IPS DF 19.7 (cell line): ENCODE measurements at regions not wholly inside any gene's neighbourhood (a gene's known extent, or its start where the extent isn't known, plus 50 kb on each side); places are given as distances from the start of the nearest gene placed in this dataset.
"Not testable (repeated sequence)": the region's sequence is repeated elsewhere in the genome, so short reads cannot be mapped to it uniquely, and the experiment has no call there.

Experiments
- DNase-seq: peaks from one replicate; pipeline ENCODE4 v3.0.0-alpha.2; 2013; ENCODE audit warnings: low read depth, low spot score

DNA sequence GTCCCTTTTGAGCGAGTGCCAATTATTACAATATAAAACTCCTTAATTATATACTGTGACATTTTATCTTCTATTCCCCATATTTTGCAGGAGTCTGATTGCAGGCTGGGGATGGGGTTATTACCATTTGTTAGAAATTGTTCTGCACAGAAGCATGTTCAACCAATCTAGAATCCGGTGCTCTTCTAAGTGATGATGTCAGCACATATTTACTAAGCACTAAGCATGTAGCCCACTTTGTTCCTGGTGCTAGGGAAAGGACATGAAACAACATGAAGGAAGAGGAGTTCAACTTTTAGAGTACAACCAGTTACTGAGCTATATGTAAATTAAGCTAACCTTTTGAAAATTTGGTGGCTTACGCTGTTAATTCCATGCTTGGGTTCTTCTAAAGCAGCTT is 52.8 kb upstream of the IL1RAPL2 start:
- no peak for DNase-seq

- no peak for DNase-seq
Observed at GRCh38 chrX:104510801-104511200, 55.2 kb upstream of the IL1RAPL2 start.

GRCh38 chrX:104502460-104502859 is 63.5 kb upstream of the IL1RAPL2 start:
- DNase-seq = no peak

GRCh38 chrX:104488811-104489210 is 77.2 kb upstream of the IL1RAPL2 start:
- no peak for DNase-seq

GRCh38 chrX:104486691-104487090 is 79.3 kb upstream of the IL1RAPL2 start:
- DNase-seq = no peak

DNA sequence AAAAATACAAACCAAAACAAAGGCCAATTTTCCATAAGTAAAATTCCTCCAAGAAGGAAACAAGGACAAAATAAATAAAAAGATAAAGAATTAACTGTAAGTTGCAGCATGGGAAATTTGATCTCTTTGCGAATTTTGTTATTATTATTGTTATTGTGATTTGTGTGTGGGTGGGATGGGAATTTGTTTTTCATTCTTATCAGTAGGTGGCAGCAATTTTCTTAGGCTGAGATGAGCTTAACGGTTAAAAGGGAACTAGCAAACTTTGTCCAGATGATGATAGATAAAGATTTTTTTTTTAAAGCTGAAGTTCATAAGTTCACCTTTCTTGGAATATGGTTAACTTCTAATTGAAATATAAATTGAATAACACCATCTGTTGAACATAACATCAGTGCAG is 83.2 kb upstream of the IL1RAPL2 start:
- no peak for DNase-seq

GRCh38 chrX:104469771-104470170 is 96.2 kb upstream of the IL1RAPL2 start:
- DNase-seq = no peak

DNA sequence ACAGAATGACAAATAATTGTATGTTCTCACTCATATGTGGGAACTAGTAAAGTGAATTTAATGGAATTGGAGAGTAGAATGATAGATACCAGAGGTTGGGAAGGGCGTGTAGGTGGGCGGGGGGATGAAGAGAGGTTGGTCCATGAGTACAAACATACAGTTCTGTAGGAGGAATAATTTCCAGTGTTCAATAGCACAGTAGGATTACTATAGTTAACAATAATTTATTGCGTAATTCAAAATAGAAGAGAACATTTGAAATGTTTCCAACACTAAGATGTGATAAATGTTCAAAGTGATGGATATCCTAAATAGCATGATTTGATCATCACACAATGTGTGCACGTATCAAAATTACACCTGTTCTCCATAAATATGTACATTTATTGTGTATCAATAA is 106.2 kb upstream of the IL1RAPL2 start:
- no peak for DNase-seq

GRCh38 chrX:104457130-104457529 is 108.9 kb upstream of the IL1RAPL2 start:
- DNase-seq = not testable (repeated sequence)

DNA sequence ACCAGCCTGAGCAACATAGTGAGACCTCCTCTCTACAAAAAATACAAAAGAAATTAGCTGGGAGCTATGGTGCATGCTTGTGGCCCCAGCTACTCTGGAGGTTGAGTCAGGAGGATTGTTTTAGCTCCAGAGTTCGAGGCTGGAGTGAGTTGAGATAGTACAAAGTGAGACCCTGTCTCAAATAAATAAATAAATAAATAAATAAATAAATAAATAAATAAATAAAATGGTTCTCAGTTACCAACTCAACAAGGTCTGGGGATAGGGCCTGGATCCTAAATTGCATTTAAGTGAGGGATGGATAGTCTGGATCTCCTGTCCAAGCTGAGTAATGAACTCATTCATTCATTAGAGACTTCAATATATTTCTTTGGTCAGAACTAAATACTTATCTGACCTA is 115.7 kb upstream of the IL1RAPL2 start:
- DNase-seq = no peak

DNA sequence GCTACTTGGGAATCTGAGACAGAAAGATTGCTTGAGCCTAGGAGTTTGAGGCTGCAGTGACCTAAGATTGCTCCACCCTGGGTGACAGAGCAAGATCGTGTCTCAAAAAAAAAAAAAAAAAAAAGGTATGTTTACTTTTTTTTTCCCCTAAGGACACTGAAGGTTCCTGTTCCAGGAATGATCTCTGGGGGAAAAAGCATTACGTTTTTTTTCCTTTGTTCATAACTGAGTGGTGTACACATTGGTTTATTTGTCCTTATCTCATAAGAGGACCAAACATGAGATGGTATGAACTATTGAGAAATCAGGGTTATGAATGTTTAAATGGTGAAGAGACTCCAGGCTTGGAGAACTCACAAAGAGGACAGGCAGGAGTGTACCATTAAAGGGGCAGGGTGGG is 120.4 kb upstream of the IL1RAPL2 start:
- DNase-seq = no peak

DNA sequence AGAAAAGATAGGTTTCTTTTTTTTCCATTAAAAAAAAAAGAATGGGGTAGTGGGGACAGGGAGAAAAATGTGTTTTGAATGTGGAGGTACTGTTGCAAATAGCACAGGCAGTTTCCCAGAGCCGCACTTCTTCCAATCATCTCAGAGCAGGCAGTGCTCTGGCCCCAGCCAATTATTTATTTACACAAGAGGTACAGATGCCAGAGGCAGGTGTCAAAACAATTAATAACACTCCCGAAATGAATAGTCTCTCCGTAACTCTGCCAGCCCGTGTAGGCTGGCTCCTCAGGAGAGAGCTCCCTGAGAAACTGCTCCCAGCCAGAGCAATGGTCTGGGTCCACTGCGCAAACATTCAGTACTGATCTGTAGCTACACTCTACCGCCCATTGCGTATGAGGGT is 130.8 kb upstream of the IL1RAPL2 start:
- no peak for DNase-seq

DNA sequence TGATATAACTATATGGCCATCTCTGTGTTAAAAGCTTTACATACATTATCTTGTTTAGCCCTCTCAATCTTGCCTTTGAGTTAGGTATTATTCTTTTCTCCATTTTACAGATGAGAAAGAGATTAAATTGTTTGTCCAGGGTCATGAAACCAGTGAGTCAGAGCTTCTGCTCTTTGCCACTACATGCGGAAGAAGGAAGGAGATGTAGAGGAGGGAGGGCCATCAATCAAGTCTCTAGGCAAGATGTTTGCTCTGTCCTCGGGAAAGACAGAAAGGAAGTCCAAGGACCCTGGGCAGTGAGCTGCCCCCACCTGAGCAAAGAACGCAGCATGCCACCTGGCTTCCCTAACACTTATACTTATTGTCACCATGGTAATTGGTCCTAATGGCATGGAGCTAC is 133.7 kb upstream of the IL1RAPL2 start:
- DNase-seq = no peak

DNA sequence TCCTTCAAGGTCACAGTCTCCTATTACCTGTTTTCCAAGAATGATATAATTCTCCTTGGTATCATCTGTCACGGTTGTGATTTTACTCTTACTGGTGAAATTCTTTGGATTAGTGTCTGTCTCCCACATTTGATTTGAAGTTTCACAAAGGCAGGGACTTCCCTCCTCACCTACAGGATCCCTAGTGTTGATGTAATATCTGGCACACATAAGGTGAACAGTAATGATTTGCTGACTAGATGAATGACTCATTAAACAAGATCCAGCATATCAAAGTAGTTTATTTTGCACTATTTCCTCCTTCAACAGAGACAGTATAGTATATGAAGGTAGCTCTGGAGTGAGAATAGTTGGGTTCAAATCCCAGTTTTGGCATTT is 135.3 kb upstream of the IL1RAPL2 start:
- DNase-seq = no peak

DNA sequence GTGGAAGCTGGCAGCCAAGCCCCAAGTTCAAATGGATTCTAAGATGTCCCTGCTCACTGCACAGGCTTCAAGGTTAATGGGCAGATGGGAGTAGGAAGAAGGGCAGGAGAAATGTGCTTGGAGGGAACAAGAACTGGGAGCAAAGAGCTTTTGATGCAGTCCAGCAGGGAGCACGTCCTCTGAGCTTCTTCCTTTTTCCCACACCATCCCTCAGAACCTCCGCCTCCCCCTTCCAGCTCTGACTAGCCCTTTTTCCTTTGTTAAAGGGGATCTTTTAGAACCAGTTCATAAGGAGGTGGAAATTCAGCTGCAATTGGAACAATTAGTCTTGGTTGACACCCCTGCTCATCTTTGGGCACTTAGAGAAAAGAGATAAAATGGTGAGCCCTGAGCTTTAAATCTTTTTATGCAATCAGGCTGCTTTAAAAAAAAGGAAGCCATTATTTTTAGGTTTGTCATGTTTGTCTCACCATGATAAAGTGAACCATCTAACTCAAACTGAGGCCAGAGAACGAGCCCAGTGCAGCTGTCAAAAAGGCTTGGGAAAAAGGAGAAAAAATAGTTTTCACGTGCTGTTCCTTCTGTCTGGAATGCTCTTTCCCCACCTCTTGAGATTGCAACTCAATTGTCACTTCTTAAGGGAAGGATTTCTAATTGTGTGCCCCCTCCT is 135.8 kb upstream of the IL1RAPL2 start:
- DNase-seq = no peak

- DNase-seq = no peak
Observed at GRCh38 chrX:104428231-104428630, 137.8 kb upstream of the IL1RAPL2 start.

- DNase-seq = no peak
Observed at GRCh38 chrX:104427693-104428092, 138.3 kb upstream of the IL1RAPL2 start.

GRCh38 chrX:104427073-104427472 is 138.9 kb upstream of the IL1RAPL2 start:
- DNase-seq = no peak

- DNase-seq = no peak
Observed at GRCh38 chrX:104420907-104421306, 145.1 kb upstream of the IL1RAPL2 start.

DNA sequence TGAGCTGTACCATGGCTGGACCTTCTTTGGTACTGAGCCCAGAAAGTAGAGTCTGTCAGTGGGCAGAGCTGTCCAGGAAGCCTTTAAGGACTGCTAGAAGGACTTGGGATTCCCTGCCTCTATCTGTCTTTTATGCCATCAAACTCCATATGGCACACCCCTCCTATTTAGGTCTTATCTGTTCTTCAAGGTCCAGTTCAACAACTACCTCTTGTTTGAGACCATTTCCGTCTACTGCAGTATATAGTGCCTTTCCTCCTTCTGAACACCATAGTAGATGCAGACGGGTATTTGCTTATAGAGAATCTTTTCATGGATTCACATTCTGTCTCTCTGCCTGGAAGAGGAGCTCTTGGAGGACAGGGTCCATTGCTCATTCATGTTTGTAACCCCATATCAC is 146.1 kb upstream of the IL1RAPL2 start:
- no peak for DNase-seq

DNA sequence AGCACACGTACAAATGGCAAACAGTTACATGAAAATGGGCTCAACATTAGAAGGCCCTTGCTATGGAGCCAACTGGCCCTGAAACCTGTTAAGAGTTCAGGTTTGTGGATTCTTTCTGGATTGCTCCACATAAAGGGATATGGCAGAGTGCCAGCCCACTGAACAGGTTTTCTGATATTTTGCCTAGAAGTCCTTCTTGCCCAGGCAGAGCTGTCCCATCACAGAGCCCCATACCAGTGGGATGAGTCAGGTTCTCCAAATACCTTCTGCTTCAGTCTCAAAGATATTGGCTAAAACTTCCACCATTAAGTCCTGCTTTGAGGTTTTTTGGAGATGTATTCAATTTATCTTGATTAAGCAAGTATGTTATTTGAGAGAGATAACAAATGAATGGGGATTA is 146.8 kb upstream of the IL1RAPL2 start:
- no peak for DNase-seq

DNA sequence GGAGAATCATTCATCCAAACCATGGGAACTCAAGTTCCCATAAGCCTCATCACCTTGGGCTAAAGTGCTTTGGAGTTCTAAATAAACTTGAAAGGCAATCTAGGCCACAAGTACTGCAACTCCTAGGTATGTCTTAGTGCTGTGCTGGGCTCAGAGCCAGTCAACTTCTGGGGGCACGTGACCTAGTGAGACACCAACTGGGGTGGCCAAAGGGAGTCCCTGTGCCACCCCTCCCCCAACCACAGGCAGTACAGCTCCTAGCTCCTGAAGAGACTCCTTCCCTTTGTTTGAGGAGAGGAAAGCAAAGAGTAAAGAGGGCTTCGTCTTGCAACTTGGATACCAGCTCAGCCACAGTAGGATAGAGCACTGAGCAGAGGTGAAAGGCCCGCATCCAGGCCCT is 154.2 kb upstream of the IL1RAPL2 start:
- DNase-seq = no peak

DNA sequence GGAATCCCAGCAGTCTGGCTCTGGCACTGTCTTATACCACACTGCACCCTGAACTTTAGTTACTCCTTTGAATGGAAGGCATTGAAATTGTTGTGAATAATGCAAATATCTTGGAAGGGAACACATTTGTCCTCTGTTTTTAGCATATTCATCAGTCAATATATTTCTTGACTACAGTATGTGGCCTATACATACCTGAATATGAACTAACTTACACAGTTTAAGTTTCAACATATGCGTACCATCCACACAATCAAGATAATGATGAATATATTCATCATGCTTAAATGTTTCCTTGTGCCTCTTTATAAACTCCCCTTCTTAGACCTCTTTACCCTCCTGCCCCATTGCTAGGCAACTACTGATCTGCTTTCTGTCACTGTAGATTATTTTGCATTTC is 145.7 kb upstream of the ESX1 start:
- DNase-seq = no peak

- no peak for DNase-seq
Observed at GRCh38 chrX:104392350-104392749, 137.6 kb upstream of the ESX1 start.
